ENCODE measurements at regions not wholly inside any gene's neighbourhood (a gene's known extent, or its start where the extent isn't known, plus 50 kb on each side); places are given as distances from the start of the nearest gene placed in this dataset.

DNA sequence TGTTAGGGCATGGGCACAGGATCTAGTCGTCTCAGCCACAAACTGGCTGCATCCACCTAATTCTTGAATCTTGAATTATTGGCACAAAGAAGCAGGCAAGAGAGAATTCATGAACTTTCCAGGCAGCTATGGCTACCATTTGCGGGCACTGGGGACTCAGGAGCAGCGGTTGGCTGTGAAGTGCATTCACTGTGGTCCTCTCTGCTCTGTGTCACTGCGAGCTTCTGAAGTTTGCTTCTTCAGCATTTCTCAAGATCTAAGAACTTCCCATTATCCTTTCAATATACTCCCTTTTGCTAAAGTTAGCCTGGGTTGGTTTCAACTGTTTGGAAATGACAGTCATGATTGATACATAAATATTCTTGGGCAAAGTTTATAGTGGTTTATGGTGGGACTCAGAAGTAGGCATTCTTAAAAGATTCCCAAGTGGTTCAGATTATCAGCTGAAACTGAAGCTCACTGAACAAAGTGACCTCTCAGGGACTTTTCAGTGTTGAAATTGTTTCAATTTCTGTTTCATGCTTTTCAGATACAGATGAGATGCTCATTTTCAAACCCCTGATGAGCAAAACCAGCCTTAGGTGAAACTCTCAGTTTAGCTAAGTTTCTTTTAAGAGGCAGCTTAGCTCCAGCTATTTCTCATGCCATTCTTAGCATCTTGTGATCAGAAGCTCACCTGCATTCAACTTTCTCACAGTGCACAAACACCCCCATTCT is 1258.3 kb upstream of the GYPC start:
- TF ChIP-seq, protein P1, sequence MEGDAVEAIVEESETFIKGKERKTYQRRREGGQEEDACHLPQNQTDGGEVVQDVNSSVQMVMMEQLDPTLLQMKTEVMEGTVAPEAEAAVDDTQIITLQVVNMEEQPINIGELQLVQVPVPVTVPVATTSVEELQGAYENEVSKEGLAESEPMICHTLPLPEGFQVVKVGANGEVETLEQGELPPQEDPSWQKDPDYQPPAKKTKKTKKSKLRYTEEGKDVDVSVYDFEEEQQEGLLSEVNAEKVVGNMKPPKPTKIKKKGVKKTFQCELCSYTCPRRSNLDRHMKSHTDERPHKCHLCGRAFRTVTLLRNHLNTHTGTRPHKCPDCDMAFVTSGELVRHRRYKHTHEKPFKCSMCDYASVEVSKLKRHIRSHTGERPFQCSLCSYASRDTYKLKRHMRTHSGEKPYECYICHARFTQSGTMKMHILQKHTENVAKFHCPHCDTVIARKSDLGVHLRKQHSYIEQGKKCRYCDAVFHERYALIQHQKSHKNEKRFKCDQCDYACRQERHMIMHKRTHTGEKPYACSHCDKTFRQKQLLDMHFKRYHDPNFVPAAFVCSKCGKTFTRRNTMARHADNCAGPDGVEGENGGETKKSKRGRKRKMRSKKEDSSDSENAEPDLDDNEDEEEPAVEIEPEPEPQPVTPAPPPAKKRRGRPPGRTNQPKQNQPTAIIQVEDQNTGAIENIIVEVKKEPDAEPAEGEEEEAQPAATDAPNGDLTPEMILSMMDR (conservative IDR thresholded peaks at IDR 0.05 in 1 of 2, IDR thresholded peaks at IDR 0.05 in 1 of 2; ENCODE audit: low read depth in 1 of 2, low read length in 2 of 2) = no peak
- TF ChIP-seq EZH2 (IDR thresholded peaks at IDR 0.05; ENCODE audit: low read length, missing control alignments) = no peak

Measured in fibroblast of lung (primary cell).